Raji (cell line): ENCODE measurements at regions not wholly inside any gene's neighbourhood (a gene's known extent, or its start where the extent isn't known, plus 50 kb on each side); places are given as distances from the start of the nearest gene placed in this dataset.

Experiments
- POLR2A ChIP-seq: IDR thresholded peaks from 2 replicates; pipeline ENCODE4 v1.6.1; 2011; ENCODE audit warnings: low read depth, low read length, control low read depth; ENCODE audit not compliant: insufficient read depth

DNA sequence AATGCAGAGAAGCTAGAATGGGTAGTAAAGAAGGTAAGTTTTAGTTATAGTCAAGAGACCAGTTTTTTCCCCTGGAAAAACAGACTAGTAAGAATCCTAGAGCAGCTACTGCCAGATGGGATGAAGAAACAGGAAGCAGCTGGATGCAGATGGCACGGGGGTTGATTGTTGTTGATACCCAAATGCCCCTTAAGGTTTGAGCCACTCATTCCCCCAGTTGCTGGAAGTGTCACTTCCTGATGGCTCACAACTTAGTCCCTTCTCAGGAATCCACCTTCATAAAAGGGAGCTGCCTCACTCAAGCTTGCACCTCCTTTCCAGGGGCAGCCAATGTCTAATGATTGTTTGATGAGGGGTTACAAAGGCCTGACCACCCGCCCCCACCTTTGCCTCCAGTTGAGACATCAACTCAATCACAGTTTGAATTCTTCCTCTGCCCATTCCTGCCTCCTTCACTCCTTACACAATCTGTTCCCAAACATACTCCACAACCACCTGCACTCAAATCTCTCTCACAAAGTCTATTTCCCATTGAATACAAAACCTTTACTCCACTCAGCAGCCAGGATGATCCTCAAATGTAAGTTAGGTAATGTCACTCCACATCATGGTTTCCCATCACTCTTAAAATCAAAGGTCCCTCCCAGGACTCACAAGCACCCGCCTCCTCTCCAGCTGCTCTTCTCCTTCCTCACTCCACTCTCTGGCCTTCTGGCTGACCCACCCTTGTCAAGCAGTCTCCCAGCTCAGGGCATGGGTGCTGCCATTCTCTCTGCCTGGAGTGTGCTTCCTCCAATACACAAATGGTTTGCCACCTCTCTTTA, 450.1 kb upstream of the THBS1 start:
- TF ChIP-seq POLR2A = no peak

DNA sequence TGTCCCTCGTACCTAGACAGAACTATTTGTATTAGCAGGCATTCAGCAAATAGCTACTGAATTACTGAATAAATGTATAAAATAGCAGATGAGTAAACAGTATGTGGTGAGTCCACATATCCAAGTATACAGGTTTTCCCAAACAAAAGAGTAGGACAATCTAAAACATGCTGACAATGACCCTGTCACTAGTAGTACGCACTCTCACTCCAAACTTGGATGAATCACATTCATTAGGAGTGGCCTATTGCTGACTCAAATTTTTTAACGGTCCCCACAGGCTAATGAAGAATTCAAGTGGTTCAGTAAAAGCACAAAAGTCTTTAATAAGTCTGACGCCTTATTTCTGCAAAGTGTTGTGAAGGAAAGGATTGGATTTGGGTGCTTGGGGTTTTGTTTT, 449.3 kb upstream of the THBS1 start:
- no peak for TF ChIP-seq POLR2A

DNA sequence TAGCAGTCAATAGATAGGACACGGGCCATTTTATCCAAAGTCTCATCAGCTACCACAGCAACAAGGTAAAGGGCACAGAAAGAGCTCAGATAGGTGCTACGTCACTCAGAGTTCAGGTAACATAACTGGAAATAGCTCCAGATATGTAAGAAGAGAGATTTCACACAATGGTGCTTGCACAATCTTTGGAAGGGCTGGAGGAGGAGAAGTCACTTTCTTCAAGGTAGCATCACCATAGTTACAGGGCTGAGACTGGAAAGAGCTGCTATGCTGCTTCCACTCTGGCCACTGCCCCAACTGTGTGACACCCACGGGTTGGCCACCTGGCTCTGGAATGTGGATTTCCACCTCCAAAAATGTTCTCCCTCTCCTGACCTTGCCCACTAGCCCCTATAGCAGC, 448.8 kb upstream of the THBS1 start:
- no peak for TF ChIP-seq POLR2A

DNA sequence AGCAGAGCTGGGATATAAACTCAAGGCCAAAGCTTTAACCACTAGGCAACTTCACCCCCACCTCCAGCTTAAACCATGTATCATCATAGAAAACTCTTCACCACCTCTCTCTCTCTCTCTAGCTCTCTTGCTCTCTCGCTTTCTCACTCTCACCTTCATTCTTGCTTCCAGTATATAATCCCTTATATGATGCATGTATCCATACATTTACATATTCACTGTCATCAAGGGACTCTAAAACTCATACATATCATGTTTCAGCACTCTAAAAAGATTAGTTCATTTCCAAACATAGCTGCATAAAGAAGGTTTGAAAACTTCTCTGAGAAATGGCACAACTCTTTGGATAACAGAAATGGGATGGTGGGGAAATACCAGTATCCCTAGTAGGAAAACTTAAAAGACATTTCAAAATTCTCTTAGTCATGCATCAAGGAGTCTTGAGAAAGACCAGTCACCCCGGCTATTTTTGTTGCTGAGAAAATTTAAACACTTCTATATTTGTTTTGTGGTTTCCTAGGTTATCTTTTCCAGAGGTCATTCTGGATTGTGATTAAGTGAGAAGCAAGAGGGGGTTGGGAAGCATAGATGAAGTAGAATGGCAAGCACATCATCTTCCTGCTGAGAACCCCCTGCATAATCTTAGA, 447.8 kb upstream of the THBS1 start:
- TF ChIP-seq POLR2A = no peak

DNA sequence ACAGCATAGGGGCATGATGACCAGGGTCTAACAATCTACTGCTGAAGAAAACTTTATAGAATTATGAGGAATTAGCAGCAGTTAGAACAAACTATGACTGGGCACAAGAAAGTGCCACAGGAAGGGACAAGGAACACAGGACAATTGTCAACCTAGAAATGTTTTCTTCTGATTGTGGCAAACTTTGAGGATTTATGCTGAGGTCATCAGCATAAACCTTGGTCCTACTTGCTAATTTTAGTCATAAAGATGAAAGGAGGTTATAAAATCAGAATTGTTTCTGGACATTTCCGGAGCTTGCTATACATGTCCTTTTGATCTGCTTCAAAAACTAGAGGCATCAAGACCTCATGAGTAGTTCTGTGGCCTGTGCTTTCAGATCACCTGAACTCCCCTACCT, 446.6 kb upstream of the THBS1 start:
- no peak for TF ChIP-seq POLR2A

- no peak for TF ChIP-seq POLR2A
Observed at GRCh38 chr15:39135989-39136388, 444.9 kb upstream of the THBS1 start.

GRCh38 chr15:39139431-39140059, 441.3 kb upstream of the THBS1 start:
- TF ChIP-seq POLR2A = no peak

GRCh38 chr15:39140060-39140604, 440.7 kb upstream of the THBS1 start:
- TF ChIP-seq POLR2A = no peak

DNA sequence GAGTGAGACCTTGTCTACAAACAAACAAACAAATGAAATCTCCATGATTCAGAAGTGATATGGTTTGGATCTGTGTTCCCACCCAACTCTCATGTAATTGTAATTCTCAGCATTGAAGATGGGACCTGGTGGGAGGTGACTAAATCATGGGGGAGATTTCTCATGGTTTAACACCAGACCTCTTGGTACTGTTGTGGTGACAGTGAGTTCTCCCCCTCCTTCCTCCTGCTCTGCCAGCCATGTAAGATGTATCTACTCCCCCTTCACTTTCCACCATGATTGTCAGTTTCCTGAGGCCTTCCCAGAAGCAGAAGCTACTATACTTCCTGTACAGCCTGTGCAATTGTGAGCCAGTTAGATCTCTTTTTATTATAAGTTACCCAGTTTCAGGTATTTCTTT, 438.4 kb upstream of the THBS1 start:
- TF ChIP-seq POLR2A = no peak

DNA sequence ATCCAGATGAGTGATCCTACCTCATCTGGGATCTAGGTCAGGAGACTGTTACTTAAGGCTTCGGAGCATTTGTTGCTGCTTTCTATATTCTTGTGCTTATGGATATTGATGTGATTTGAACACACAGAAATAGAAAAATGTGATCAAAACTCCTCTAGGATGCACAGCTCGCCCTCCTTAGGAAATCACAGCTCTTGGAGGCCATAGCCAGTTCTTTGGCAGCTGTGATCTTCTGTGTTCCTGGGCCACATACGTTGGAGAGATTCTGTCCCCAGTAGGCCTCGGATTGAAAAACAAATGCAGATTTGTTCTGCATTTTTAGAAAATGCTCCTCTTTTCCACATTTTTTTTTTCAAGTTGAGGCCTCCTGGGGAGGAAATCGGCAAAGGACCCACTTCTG, 437.4 kb upstream of the THBS1 start:
- TF ChIP-seq POLR2A = no peak

DNA sequence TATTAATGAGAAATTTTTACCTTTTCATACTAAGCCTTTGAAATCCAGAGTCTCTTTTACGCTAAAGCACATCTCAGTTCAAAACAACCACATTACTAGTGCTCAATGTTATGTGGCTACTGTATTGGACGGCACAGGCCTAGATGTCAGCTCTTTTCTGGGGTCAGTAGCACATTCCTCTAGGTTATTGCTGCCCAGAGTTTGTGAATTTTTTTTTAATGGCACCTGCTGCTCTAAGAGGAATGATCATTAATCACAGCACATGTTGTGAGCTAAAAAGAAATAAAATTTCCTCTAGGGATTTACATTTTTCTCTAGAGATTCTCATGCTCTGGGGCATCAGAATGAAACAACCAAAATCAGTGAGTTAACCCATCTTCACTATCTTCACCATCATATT, 436.8 kb upstream of the THBS1 start:
- no peak for TF ChIP-seq POLR2A

DNA sequence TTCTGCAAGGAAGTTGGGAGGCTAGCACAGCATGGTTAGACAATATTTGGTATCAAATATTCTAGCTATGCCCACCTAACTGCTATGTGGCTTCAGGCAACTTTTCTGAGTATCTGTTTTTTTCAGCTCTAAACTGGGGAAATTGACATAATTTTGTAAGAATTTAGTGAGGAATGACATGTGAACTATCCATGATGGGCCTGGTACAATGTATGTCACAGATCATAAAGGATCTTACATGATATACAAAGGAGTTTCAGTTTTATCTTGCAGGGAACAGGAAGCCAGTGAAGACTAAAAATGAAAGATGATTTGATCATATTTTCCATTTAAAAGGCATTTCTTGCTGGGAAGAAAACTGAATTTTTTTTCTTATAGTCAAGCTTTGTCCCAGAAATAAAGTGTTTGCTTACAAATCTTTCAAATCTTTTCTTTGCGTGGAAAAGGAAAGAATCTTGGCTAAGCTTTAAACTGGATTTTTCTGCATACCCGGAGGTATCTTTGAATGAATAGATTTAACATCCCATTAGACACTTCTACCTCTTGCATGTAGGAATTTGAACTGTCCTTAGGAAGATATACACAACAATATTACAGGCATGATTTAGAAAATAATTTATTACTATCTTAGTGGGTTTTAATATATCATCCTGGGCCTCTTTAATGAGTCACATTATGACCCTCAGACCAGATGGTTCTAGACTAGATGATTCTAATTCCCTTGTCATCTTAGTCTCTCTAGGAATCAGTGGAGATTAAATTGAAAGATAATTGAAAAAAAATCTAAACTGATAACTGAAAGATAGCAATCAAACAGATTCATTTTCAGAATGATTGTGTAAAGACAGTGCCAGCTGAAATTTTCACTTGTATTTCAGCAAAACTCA, 436.0 kb upstream of the THBS1 start:
- no peak for TF ChIP-seq POLR2A

- TF ChIP-seq POLR2A = no peak
Observed at GRCh38 chr15:39145854-39146625, 434.8 kb upstream of the THBS1 start.

GRCh38 chr15:39149636-39150150, 431.2 kb upstream of the THBS1 start:
- TF ChIP-seq POLR2A = no peak
